LNCAP (cell line): ENCODE measurements at regions not wholly inside any gene's neighbourhood (a gene's known extent, or its start where the extent isn't known, plus 50 kb on each side); places are given as distances from the start of the nearest gene placed in this dataset.

Experiments
- CTCF ChIP-seq: fragments of 450-650 bp; IDR thresholded peaks from 2 replicates; pipeline ENCODE4 v1.5.1; 2017; ENCODE audit warnings: mild to moderate bottlenecking

GRCh38 chr2:51107841-51108240 is 75.9 kb upstream of the NRXN1 start:
- no peak for TF ChIP-seq CTCF

DNA sequence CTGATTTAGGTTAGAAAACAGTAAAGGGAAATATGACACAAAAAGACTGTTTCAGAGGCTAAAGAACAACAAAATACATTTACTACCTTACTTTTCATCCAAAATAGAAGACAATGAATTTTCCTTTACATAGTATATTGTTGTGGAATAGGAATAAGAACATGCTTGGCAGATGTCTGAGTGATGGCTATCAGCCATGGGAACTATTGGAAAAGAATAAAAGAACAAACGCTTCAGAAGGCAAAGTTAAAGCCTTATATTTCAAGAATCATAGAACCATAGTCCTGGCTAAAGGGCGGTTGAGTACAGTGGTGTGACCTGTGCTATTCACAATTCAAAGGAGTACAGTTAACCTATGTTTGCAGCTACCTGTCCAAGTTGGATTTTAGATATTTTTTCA is 73.9 kb upstream of the NRXN1 start:
- no peak for TF ChIP-seq CTCF

GRCh38 chr2:51103205-51103604 is 71.3 kb upstream of the NRXN1 start:
- TF ChIP-seq CTCF, result no peak

GRCh38 chr2:51093016-51093415 is 61.1 kb upstream of the NRXN1 start:
- no peak for TF ChIP-seq CTCF

- no peak for TF ChIP-seq CTCF
These were observed 53.6 kb upstream of the NRXN1 start for GRCh38 chr2:51085420-51086068.

- no peak for TF ChIP-seq CTCF
These were observed 52.8 kb upstream of the NRXN1 start for GRCh38 chr2:51084750-51085149.
